ENCODE measurements at regions not wholly inside any gene's neighbourhood (a gene's known extent, or its start where the extent isn't known, plus 50 kb on each side); places are given as distances from the start of the nearest gene placed in this dataset.

DNA sequence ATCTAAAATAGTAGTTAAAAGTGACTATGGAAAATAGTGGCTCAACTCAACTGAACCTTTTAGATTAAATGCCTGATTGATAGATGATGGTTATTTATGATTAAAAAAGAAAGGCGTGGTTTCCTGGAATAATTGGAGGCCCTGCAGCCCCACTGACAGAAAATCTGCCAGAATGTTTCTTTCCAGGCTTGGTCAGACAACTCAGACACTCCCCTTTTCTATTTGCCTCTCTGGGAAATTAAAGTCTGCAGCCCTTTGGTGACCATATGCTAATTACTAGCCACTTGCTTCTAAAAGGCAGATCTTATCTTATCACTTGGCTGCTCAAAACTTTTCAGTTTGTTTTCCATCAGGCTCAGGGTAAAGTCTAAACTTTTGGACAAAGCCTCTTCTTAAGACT is 506.0 kb downstream of the TMEM114 start:
- Histone ChIP-seq H3K4me1 (no peaks in the 10 kb centered on the region), H3K9me3 (no peaks in the 10 kb centered on the region), H3K4me3 (no peak overlapping the region), H3K4me2 (no peak overlapping the region), H3K27ac (no peak overlapping the region)
- ChIA-PET POLR2A (no interaction called here), CTCF (no interaction called here)
- DNase-seq (ENCODE audit: low read depth in 1 of 2, low spot score in 1 of 2) (no peak), FAIRE-seq (no peak), ATAC-seq (no peak)
- WGBS (ENCODE audit: missing lambda C conversion rate) = 0% methylated on average over 1 of the region's 1 CpG
- no peak for TF ChIP-seq USF2 (IDR thresholded peaks at IDR 0.05)
- TF ChIP-seq, protein P1, sequence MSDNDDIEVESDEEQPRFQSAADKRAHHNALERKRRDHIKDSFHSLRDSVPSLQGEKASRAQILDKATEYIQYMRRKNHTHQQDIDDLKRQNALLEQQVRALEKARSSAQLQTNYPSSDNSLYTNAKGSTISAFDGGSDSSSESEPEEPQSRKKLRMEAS (IDR thresholded peaks at IDR 0.05) = no peak
- no peak for TF ChIP-seq HOXB5 (CRISPR knock-in tag; IDR thresholded peaks at IDR 0.05)
- TF ChIP-seq CBX2 (IDR thresholded peaks at IDR 0.05; ENCODE audit: borderline replicate concordance, low read depth) = no peak
- TF ChIP-seq PHF8 (IDR thresholded peaks at IDR 0.05; ENCODE audit: borderline replicate concordance, low read depth) = no peak
- TF ChIP-seq HOXB13 (CRISPR knock-in tag; IDR thresholded peaks at IDR 0.05; ENCODE audit: low read depth) = no peak
- TF ChIP-seq MAFK (IDR thresholded peaks at IDR 0.05; ENCODE audit: partially characterized antibody) = no peak
- no peak for TF ChIP-seq BHLHE40 (IDR thresholded peaks at IDR 0.05; ENCODE audit: low read depth, low read length)

DNA sequence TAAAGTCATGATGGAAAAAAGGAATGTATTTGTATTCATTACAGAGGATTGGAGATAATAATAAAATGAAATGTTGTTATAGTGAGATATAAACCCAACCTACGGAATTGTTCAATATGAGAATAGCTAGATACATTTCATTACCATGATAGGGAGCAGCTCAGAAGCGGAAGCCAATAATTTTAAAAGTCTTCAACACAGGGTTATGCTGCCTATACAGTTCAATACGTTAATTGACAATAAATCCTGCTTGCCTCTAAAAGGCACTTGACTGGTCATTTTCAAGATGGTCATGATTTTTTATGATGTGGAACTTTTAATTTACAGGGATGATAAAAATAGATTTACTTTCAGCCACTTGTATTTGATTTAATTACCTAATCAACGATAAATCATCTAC is 506.8 kb downstream of the TMEM114 start:
- no peaks in the 10 kb centered on the region for H3K4me1 ChIP-seq
- no peak overlapping the region for H3K4me2 ChIP-seq
- ATAC-seq (no peak), DNase-seq (ENCODE audit: low read depth in 1 of 2, low spot score in 1 of 2) (no peak), FAIRE-seq (no peak)
- H3K4me3 ChIP-seq = no peak overlapping the region
- 5% methylated on average over 4 of the region's 4 CpGs for WGBS (ENCODE audit: missing lambda C conversion rate)
- no peaks in the 10 kb centered on the region for H3K9me3 ChIP-seq
- ChIA-PET POLR2A (no interaction called here), CTCF (no interaction called here)
- no peak for TF ChIP-seq ZNF302 (CRISPR knock-in tag; IDR thresholded peaks at IDR 0.05)
- TF ChIP-seq MYC (IDR thresholded peaks at IDR 0.05; ENCODE audit: borderline replicate concordance, low read length) = no peak
- no peak for TF ChIP-seq FOXS1 (CRISPR knock-in tag; IDR thresholded peaks at IDR 0.05)
- TF ChIP-seq CEBPB (IDR thresholded peaks at IDR 0.05) = no peak
- no peak for TF ChIP-seq EP300 (IDR thresholded peaks at IDR 0.05)
- TF ChIP-seq USF2 (IDR thresholded peaks at IDR 0.05) = no peak
- no peak for TF ChIP-seq ELK1 (IDR thresholded peaks at IDR 0.05; ENCODE audit: low read depth, low read length)
- TF ChIP-seq PBX3 (IDR thresholded peaks at IDR 0.05) = no peak
- no peak overlapping the region for H3K27ac ChIP-seq

- DNase-seq (ENCODE audit: low read depth in 1 of 2, low spot score in 1 of 2) (no peak), FAIRE-seq (no peak), ATAC-seq (no peak)
- Histone ChIP-seq H3K4me2 (no peak overlapping the region), H3K27ac (no peak overlapping the region), H3K9me3 (no peaks in the 10 kb centered on the region), H3K4me3 (no peak overlapping the region), H3K4me1 (no peaks in the 10 kb centered on the region)
- WGBS (ENCODE audit: missing lambda C conversion rate) = 3% methylated on average over 3 of the region's 3 CpGs
- TF ChIP-seq TFCP2L1 (CRISPR knock-in tag; IDR thresholded peaks at IDR 0.05) = no peak
- TF ChIP-seq RAD21 (conservative IDR thresholded peaks at IDR 0.05 in 1 of 2, IDR thresholded peaks at IDR 0.05 in 1 of 2) = no peak
- TF ChIP-seq KDM1A (IDR thresholded peaks at IDR 0.05; ENCODE audit: low read depth) = no peak
- no peak for TF ChIP-seq HDAC2 (IDR thresholded peaks at IDR 0.05)
- no peak for TF ChIP-seq CBX2 (IDR thresholded peaks at IDR 0.05; ENCODE audit: borderline replicate concordance, low read depth)
- no peak for TF ChIP-seq FOXS1 (CRISPR knock-in tag; IDR thresholded peaks at IDR 0.05)
- no peak for TF ChIP-seq USF2 (IDR thresholded peaks at IDR 0.05)
- no peak for TF ChIP-seq NR3C1 (IDR thresholded peaks at IDR 0.05)
- TF ChIP-seq, protein P2, sequence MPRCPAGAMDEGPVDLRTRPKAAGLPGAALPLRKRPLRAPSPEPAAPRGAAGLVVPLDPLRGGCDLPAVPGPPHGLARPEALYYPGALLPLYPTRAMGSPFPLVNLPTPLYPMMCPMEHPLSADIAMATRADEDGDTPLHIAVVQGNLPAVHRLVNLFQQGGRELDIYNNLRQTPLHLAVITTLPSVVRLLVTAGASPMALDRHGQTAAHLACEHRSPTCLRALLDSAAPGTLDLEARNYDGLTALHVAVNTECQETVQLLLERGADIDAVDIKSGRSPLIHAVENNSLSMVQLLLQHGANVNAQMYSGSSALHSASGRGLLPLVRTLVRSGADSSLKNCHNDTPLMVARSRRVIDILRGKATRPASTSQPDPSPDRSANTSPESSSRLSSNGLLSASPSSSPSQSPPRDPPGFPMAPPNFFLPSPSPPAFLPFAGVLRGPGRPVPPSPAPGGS (IDR thresholded peaks at IDR 0.05) = no peak
- TF ChIP-seq EHMT2 (IDR thresholded peaks at IDR 0.05; ENCODE audit: low read depth) = no peak
- TF ChIP-seq CBX8 (IDR thresholded peaks at IDR 0.05) = no peak
- TF ChIP-seq RNF2 (IDR thresholded peaks at IDR 0.05; ENCODE audit: borderline replicate concordance, low read depth) = no peak
- POLR2A ChIA-PET = no interaction called here
- CTCF ChIA-PET = interaction anchor here (1.4 kb wide), 1 partner anchor 9 kb away, joined by 3 read pairs; no protein-coding TSS in a partner anchor
Measured at GRCh38 chr16:8080817-8081216, 509.5 kb downstream of the TMEM114 start.

Measured in A549 (cell line).